GM21786 (cell line): ENCODE measurements at regions not wholly inside any gene's neighbourhood (a gene's known extent, or its start where the extent isn't known, plus 50 kb on each side); places are given as distances from the start of the nearest gene placed in this dataset.
"Not testable (repeated sequence)": the region's sequence is repeated elsewhere in the genome, so short reads cannot be mapped to it uniquely, and the experiment has no call there.

Experiments
- ATAC-seq: cut with Tn5 transposase; IDR thresholded peaks from one replicate; pipeline ENCODE4 v1.9.1; 2021; ENCODE audit not compliant: unreplicated experiment

- ATAC-seq, result no peak
These were observed 66.6 kb upstream of the RHOU start for GRCh38 chr1:228668553-228669241.

- ATAC-seq, result no peak
These were observed 66.1 kb upstream of the RHOU start for GRCh38 chr1:228669242-228669585.

- not testable (repeated sequence) for ATAC-seq
These were observed 54.2 kb upstream of the RHOU start for GRCh38 chr1:228681076-228681565.

- no peak for ATAC-seq
These were observed 51.9 kb upstream of the RHOU start for GRCh38 chr1:228683428-228683827.

- ATAC-seq, result no peak
These were observed 50.7 kb upstream of the RHOU start for GRCh38 chr1:228684607-228685006.

GRCh38 chr1:228685081-228685660, 50.1 kb upstream of the RHOU start:
- ATAC-seq, result no peak
